ENCODE measurements at regions not wholly inside any gene's neighbourhood (a gene's known extent, or its start where the extent isn't known, plus 50 kb on each side); places are given as distances from the start of the nearest gene placed in this dataset.

DNA sequence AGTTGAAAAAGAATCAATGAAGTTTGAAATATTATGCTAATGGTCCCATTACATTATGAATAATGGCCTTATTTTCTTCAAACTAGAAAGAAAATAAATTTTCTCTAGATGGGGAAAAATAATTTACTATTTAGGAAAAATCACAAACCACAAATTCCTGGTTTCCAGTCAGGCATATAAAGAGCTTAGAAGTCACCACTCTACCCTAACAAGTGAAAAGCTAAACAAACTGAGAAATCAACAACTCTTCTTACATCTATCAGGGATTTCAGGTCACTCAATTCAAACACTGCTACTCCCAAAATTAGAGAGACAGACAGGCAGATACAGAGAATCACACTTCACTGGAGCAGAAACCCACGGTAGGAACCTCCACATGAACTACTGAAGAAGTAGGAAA is 82.1 kb upstream of the LRRC7 start:
- TF ChIP-seq, protein P1, sequence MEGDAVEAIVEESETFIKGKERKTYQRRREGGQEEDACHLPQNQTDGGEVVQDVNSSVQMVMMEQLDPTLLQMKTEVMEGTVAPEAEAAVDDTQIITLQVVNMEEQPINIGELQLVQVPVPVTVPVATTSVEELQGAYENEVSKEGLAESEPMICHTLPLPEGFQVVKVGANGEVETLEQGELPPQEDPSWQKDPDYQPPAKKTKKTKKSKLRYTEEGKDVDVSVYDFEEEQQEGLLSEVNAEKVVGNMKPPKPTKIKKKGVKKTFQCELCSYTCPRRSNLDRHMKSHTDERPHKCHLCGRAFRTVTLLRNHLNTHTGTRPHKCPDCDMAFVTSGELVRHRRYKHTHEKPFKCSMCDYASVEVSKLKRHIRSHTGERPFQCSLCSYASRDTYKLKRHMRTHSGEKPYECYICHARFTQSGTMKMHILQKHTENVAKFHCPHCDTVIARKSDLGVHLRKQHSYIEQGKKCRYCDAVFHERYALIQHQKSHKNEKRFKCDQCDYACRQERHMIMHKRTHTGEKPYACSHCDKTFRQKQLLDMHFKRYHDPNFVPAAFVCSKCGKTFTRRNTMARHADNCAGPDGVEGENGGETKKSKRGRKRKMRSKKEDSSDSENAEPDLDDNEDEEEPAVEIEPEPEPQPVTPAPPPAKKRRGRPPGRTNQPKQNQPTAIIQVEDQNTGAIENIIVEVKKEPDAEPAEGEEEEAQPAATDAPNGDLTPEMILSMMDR (IDR thresholded peaks at IDR 0.05; ENCODE audit: poor library complexity, severe bottlenecking): no peak
- TF ChIP-seq POLR2AphosphoS5 (IDR thresholded peaks at IDR 0.05) (no peak), TAF1 (IDR thresholded peaks at IDR 0.05; ENCODE audit: low read depth) (no peak), EZH2 (IDR thresholded peaks at IDR 0.05; ENCODE audit: borderline replicate concordance, insufficient read depth, low read length, poor library complexity, severe bottlenecking) (no peak), EP300 (conservative IDR thresholded peaks at IDR 0.05; ENCODE audit: poor library complexity, severe bottlenecking) (no peak), SMC3 (conservative IDR thresholded peaks at IDR 0.05; ENCODE audit: poor library complexity) (no peak), RAD21 (conservative IDR thresholded peaks at IDR 0.05) (no peak), MXI1 (conservative IDR thresholded peaks at IDR 0.05; ENCODE audit: poor library complexity, severe bottlenecking) (no peak)
- TF ChIP-seq, protein P2, sequence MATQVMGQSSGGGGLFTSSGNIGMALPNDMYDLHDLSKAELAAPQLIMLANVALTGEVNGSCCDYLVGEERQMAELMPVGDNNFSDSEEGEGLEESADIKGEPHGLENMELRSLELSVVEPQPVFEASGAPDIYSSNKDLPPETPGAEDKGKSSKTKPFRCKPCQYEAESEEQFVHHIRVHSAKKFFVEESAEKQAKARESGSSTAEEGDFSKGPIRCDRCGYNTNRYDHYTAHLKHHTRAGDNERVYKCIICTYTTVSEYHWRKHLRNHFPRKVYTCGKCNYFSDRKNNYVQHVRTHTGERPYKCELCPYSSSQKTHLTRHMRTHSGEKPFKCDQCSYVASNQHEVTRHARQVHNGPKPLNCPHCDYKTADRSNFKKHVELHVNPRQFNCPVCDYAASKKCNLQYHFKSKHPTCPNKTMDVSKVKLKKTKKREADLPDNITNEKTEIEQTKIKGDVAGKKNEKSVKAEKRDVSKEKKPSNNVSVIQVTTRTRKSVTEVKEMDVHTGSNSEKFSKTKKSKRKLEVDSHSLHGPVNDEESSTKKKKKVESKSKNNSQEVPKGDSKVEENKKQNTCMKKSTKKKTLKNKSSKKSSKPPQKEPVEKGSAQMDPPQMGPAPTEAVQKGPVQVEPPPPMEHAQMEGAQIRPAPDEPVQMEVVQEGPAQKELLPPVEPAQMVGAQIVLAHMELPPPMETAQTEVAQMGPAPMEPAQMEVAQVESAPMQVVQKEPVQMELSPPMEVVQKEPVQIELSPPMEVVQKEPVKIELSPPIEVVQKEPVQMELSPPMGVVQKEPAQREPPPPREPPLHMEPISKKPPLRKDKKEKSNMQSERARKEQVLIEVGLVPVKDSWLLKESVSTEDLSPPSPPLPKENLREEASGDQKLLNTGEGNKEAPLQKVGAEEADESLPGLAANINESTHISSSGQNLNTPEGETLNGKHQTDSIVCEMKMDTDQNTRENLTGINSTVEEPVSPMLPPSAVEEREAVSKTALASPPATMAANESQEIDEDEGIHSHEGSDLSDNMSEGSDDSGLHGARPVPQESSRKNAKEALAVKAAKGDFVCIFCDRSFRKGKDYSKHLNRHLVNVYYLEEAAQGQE (IDR thresholded peaks at IDR 0.05; ENCODE audit: borderline replicate concordance): no peak
